T-cell (primary cell): ENCODE measurements at regions not wholly inside any gene's neighbourhood (a gene's known extent, or its start where the extent isn't known, plus 50 kb on each side); places are given as distances from the start of the nearest gene placed in this dataset.

Experiments
- ATAC-seq, 4 experiments: fragments of 200-7000 bp in 3 of 4; fragments of 150-1000 bp in 1 of 4; cut with Tn5 transposase; replicated peaks in 1 of 4; 1 replicate in 3 of 4; 2 replicates in 1 of 4; pipeline ENCODE4 v1.10.0; 2021; ENCODE audit warnings: moderate library complexity in 3 of 4, mild to moderate bottlenecking in 2 of 4, moderate number of reproducible peaks in 1 of 4
- CTCF ChIA-PET, 2 donors: fragments of 300-600 bp; sonication (Branson Sonifier 250); formaldehyde crosslinking; loops; one replicate each; lab custom pipeline; 2022; ENCODE audit warnings: antibody characterized with exemption in 2 of 2; lab: Charles Lee
- POLR2A ChIA-PET, 2 donors: fragments of 300-600 bp; sonication (Branson Sonifier 250); formaldehyde crosslinking; loops; one replicate each; lab custom pipeline; 2022; ENCODE audit warnings: antibody characterized with exemption in 2 of 2; lab: Charles Lee
- DNase-seq, 35 experiments: peaks; one replicate each; pipeline versions ENCODE4 v3.0.0 to v3.0.0-alpha.2; 2013 to 2023
- H3K27ac ChIP-seq: one replicate; pipeline ENCODE4 v1.5.1; 2013; ENCODE audit warnings: low read length
- H3K27me3 ChIP-seq, 2 experiments: replicated peaks in 1 of 2; 1 replicate in 1 of 2; 2 replicates in 1 of 2; pipeline versions ENCODE4 v1.6.1 to v1.7.0; 2013; ENCODE audit warnings: low read length in 1 of 2, mixed read lengths in 1 of 2; ENCODE audit not compliant: control insufficient read depth in 2 of 2, insufficient read depth in 2 of 2; ENCODE audit errors: extremely low read depth in 1 of 2
- H3K36me3 ChIP-seq, 2 donors: 1 replicate in 1 of 2; 2 replicates in 1 of 2; pipeline versions ENCODE4 v1.6.1 to v1.7.0; 2013; ENCODE audit warnings: low read length in 1 of 2; ENCODE audit not compliant: control insufficient read depth in 2 of 2, insufficient read depth in 1 of 2; ENCODE audit errors: extremely low read depth in 1 of 2
- H3K4me1 ChIP-seq, 2 experiments: 1 replicate in 1 of 2; 2 replicates in 1 of 2; pipeline versions ENCODE4 v1.6.1 to v1.7.0; 2013; ENCODE audit warnings: low read length in 2 of 2, mixed read lengths in 1 of 2; ENCODE audit not compliant: insufficient read depth in 2 of 2, control insufficient read depth in 1 of 2; ENCODE audit errors: extremely low read depth in 1 of 2
- H3K4me3 ChIP-seq, 2 donors: 1 replicate in 1 of 2; 2 replicates in 1 of 2; pipeline versions ENCODE4 v1.5.1 to v1.7.0; 2013; ENCODE audit warnings: mild to moderate bottlenecking in 2 of 2, low read length in 1 of 2, moderate library complexity in 1 of 2; ENCODE audit not compliant: control insufficient read depth in 1 of 2; ENCODE audit errors: extremely low read depth in 1 of 2
- H3K9me3 ChIP-seq: 2 replicates; pipeline ENCODE4 v1.7.0; 2013
- H3K27ac Mint-ChIP-seq, 2 donors: one replicate each; pipeline ENCODE4 v1.8.0; 2020 to 2021; ENCODE audit warnings: mild to moderate bottlenecking in 2 of 2, mixed read lengths in 2 of 2
- H3K27me3 Mint-ChIP-seq, 2 donors: one replicate each; pipeline ENCODE4 v1.8.0; 2021 to 2022; ENCODE audit warnings: mixed read lengths in 2 of 2
- H3K36me3 Mint-ChIP-seq: one replicate; pipeline ENCODE4 v1.8.0; 2021; ENCODE audit warnings: mixed read lengths
- H3K4me1 Mint-ChIP-seq, 3 donors: one replicate each; pipeline ENCODE4 v1.8.0; 2020 to 2022; ENCODE audit warnings: mixed read lengths in 3 of 3, mild to moderate bottlenecking in 1 of 3
- H3K4me3 Mint-ChIP-seq, 3 donors: one replicate each; pipeline ENCODE4 v1.8.0; 2020 to 2022; ENCODE audit warnings: mild to moderate bottlenecking in 3 of 3, mixed read lengths in 3 of 3, moderate library complexity in 3 of 3
- H3K9me3 Mint-ChIP-seq, 3 donors: one replicate each; pipeline ENCODE4 v1.8.0; 2020 to 2022; ENCODE audit warnings: mixed read lengths in 3 of 3
- WGBS: methylation state at CpG from one replicate; pipeline ENCODE4 v1.1.5; 2013; ENCODE audit warnings: missing lambda C conversion rate; ENCODE audit not compliant: insufficient coverage; 5-methylcytosine and 5-hydroxymethylcytosine counted together

GRCh38 chr21:32147041-32147440, 131.8 kb downstream of the MIS18A start:
- CTCF ChIA-PET = no interaction called here
- ATAC-seq (no peak), DNase-seq (no peak)
- Histone ChIP-seq H3K36me3 (no peaks in the 10 kb centered on the region), H3K27me3 (peaks cover 0 to 7% of the 10 kb centered on the region in 2 experiments), H3K9me3 (no peaks in the 10 kb centered on the region), H3K4me1 (no peaks in the 10 kb centered on the region), H3K27ac (no peak overlapping the region), H3K4me3 (no peak overlapping the region)
- Mint-ChIP-seq H3K9me3 (peaks cover 0 to 5% (median 5%) of the 10 kb centered on the region in 3 donors), H3K36me3 (no peaks in the 10 kb centered on the region), H3K4me1 (no peaks in the 10 kb centered on the region), H3K4me3 (no peak overlapping the region), H3K27me3 (peaks cover 3 to 9% of the 10 kb centered on the region in 2 donors), H3K27ac (no peak overlapping the region)
- POLR2A ChIA-PET = no interaction called here
- WGBS = no CpG with 5 or more reads among the region's 2 CpGs

- Mint-ChIP-seq H3K27me3 (peaks cover 2 to 16% of the 10 kb centered on the region in 2 donors), H3K9me3 (peaks cover 0 to 5% (median 5%) of the 10 kb centered on the region in 3 donors), H3K4me3 (no peak overlapping the region), H3K27ac (no peak overlapping the region), H3K36me3 (no peaks in the 10 kb centered on the region), H3K4me1 (no peaks in the 10 kb centered on the region)
- Histone ChIP-seq H3K27me3 (peaks cover 0 to 15% of the 10 kb centered on the region in 2 experiments), H3K4me3 (no peak overlapping the region), H3K36me3 (no peaks in the 10 kb centered on the region), H3K27ac (no peak overlapping the region), H3K9me3 (no peaks in the 10 kb centered on the region), H3K4me1 (no peaks in the 10 kb centered on the region)
- ATAC-seq = no peak
- WGBS = no CpG with 5 or more reads among the region's 2 CpGs
- ChIA-PET POLR2A (no interaction called here), CTCF (no interaction called here)
- DNase-seq = no peak
Measured at GRCh38 chr21:32144851-32145250, 134.0 kb downstream of the MIS18A start.

- WGBS = 45% methylated on average over 10 of the region's 13 CpGs
- no peak overlapping the region for H3K4me3 Mint-ChIP-seq
- no peak for ATAC-seq
- H3K36me3 Mint-ChIP-seq = no peaks in the 10 kb centered on the region
- ChIA-PET CTCF (no interaction called here), POLR2A (no interaction called here)
- peaks cover 2 to 16% of the 10 kb centered on the region in 2 donors for H3K27me3 Mint-ChIP-seq
- no peaks in the 10 kb centered on the region for H3K4me1 ChIP-seq
- no peaks in the 10 kb centered on the region for H3K36me3 ChIP-seq
- H3K4me3 ChIP-seq = no peak overlapping the region
- no peaks in the 10 kb centered on the region for H3K4me1 Mint-ChIP-seq
- DNase-seq = no peak
- no peak overlapping the region for H3K27ac Mint-ChIP-seq
- H3K9me3 ChIP-seq = no peaks in the 10 kb centered on the region
- H3K27ac ChIP-seq = no peak overlapping the region
- H3K9me3 Mint-ChIP-seq = peaks cover 0 to 5% (median 5%) of the 10 kb centered on the region in 3 donors
- peaks cover 0 to 15% of the 10 kb centered on the region in 2 experiments for H3K27me3 ChIP-seq
Measured at GRCh38 chr21:32143241-32143939, 135.5 kb downstream of the MIS18A start.

GRCh38 chr21:32141318-32141633, 137.6 kb downstream of the MIS18A start:
- H3K27me3 Mint-ChIP-seq = peaks cover 3 to 13% of the 10 kb centered on the region in 2 donors
- H3K27ac Mint-ChIP-seq = no peak overlapping the region
- ATAC-seq (no peak), DNase-seq (no peak)
- H3K4me3 ChIP-seq = no peak overlapping the region
- H3K9me3 Mint-ChIP-seq = peaks cover 0 to 4% (median 2%) of the 10 kb centered on the region in 3 donors
- H3K36me3 ChIP-seq = no peaks in the 10 kb centered on the region
- no peaks in the 10 kb centered on the region for H3K9me3 ChIP-seq
- no peaks in the 10 kb centered on the region for H3K36me3 Mint-ChIP-seq
- CTCF ChIA-PET = no interaction called here
- no peaks in the 10 kb centered on the region for H3K4me1 Mint-ChIP-seq
- peaks cover 0 to 17% of the 10 kb centered on the region in 2 experiments for H3K27me3 ChIP-seq
- 100% methylated on average over 2 of the region's 3 CpGs for WGBS
- no peak overlapping the region for H3K27ac ChIP-seq
- POLR2A ChIA-PET = no interaction called here
- H3K4me1 ChIP-seq = no peaks in the 10 kb centered on the region
- H3K4me3 Mint-ChIP-seq = no peak overlapping the region

- no peak overlapping the region for H3K4me3 Mint-ChIP-seq
- Histone ChIP-seq H3K4me1 (no peaks in the 10 kb centered on the region), H3K27me3 (peaks cover 0 to 17% of the 10 kb centered on the region in 2 experiments), H3K4me3 (no peak overlapping the region), H3K27ac (no peak overlapping the region), H3K36me3 (no peaks in the 10 kb centered on the region), H3K9me3 (no peaks in the 10 kb centered on the region)
- ChIA-PET POLR2A (no interaction called here), CTCF (no interaction called here)
- DNase-seq = no peak
- no peak for ATAC-seq
- H3K27me3 Mint-ChIP-seq = peaks cover 5 to 18% of the 10 kb centered on the region in 2 donors
- 86% methylated on average over 1 of the region's 9 CpGs for WGBS
- no peaks in the 10 kb centered on the region for H3K36me3 Mint-ChIP-seq
- no peaks in the 10 kb centered on the region for H3K4me1 Mint-ChIP-seq
- no peak overlapping the region for H3K27ac Mint-ChIP-seq
- H3K9me3 Mint-ChIP-seq = peaks cover 0 to 4% (median 2%) of the 10 kb centered on the region in 3 donors
Measured at GRCh38 chr21:32140604-32141317, 138.1 kb downstream of the MIS18A start.

GRCh38 chr21:32140151-32140550, 138.7 kb downstream of the MIS18A start:
- Histone ChIP-seq H3K27me3 (peaks cover 0 to 15% of the 10 kb centered on the region in 2 experiments), H3K9me3 (no peaks in the 10 kb centered on the region), H3K4me1 (no peaks in the 10 kb centered on the region), H3K36me3 (no peaks in the 10 kb centered on the region), H3K4me3 (no peak overlapping the region), H3K27ac (no peak overlapping the region)
- 89% methylated on average over 3 of the region's 4 CpGs for WGBS
- Mint-ChIP-seq H3K36me3 (no peaks in the 10 kb centered on the region), H3K27ac (no peak overlapping the region), H3K27me3 (peaks cover 5 to 20% of the 10 kb centered on the region in 2 donors), H3K9me3 (peaks cover 0 to 4% (median 2%) of the 10 kb centered on the region in 3 donors), H3K4me1 (no peaks in the 10 kb centered on the region), H3K4me3 (no peak overlapping the region)
- DNase-seq (no peak), ATAC-seq (no peak)
- ChIA-PET CTCF (no interaction called here), POLR2A (no interaction called here)
